HG02885 (cell line): ENCODE measurements at regions not wholly inside any gene's neighbourhood (a gene's known extent, or its start where the extent isn't known, plus 50 kb on each side); places are given as distances from the start of the nearest gene placed in this dataset.

Source experiments
- ATAC-seq: cut with Tn5 transposase; IDR thresholded peaks from one replicate; pipeline ENCODE4 v1.9.1; 2021; ENCODE audit warnings: mild to moderate bottlenecking; ENCODE audit not compliant: unreplicated experiment, poor library complexity

DNA sequence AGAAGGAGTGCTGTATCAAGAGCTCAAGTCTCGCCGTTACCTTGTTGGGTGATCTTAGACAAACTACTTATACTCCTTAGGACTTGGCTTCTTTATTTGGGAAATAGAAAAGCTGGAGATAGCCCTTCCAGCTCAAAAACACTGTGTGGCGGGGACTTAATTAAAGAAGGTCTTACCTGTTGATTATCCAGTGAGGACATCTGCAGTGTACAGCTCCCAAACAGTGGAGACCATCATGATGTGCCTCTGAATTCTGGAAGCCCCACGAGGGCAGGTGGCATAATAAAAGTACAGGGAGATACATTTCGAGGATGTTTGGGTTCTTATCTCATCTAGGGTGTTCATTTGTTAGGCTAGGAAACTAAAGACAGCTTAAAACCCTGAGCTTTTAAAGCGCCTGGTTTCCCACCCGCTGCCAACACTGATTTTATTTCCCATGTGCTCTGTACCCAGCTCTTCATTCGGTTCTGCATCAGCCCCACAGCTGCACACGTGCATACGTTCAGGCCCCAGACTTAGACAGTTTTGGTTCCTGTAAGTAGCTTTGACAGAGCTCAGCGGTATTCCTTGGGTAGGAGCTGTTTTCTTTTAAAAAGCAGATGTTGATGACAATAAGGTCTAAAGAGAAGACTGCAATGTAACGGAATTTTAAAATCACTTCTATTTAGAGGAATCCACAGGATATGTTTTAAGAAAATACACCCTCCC lies 80.5 kb upstream of the SIX2 start:
- ATAC-seq: no peak

DNA sequence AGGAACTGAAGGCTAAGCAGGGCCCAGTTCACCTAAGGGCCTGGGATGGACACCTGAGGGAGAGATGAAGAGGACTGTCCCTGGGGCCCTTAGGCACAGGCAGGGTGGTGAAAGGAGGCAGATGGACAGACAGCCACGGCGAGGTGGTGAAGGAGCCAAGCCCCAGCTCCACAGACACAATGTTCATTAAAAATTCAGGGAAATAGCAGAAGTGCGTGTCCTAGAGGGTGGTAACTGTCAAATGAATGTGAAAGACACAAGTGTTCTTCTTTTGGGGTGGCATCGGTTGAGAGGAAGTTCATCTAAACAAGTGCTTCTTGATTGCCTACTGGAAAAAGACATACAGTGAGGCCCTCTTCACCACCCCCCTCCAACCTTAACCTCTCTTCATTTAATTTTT lies 76.2 kb upstream of the SIX2 start:
- ATAC-seq: no peak

DNA sequence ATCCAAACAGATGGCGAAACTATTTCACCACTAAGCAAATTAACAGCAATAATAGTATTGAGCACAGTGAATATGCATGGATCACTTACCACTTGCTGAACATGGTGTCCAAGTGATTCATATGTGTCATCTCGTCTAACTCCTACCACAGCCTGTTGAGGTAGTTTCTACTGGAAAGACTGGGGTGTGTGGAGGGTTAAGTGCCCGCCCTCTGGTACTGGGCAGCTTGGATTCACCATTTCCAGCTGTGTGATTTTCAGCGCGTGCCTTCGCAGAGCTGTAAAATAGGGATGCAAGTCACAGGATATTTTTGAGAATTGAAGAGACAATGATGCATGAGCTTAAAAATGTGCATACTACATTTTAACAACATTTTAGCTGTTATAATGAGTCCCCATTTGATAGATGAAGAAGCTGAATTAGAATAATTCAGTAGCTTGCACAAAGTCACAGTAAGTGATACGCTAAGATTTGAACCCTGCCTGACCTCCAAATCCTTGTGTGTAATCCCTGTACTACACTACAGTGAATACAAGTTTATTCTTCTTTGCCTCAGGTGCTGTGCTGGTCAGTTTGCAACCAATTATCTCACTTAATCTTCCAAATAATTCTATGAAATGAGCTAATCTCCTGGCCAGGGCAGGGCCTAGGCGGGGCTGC lies 75.2 kb upstream of the SIX2 start:
- no peak for ATAC-seq

DNA sequence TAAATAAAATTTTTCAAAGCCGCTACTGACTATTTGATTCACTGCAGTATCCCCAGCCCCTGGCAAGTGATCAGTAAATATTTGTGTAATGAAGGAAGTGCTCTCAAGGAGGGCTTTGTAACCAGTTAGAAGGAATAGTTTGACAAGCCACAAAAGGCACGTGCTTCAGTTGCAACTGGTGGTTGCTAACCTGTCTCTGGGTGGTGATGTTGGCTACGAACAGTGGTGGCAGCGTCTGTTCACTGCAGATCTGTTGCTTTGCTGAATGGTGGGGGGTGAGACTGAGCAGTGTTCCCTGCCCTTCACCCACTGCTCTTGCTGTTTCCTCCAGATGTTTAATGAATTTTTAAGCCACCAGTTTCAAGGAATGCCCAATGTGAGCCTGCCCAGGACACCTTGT lies 73.9 kb upstream of the SIX2 start:
- no peak for ATAC-seq

DNA sequence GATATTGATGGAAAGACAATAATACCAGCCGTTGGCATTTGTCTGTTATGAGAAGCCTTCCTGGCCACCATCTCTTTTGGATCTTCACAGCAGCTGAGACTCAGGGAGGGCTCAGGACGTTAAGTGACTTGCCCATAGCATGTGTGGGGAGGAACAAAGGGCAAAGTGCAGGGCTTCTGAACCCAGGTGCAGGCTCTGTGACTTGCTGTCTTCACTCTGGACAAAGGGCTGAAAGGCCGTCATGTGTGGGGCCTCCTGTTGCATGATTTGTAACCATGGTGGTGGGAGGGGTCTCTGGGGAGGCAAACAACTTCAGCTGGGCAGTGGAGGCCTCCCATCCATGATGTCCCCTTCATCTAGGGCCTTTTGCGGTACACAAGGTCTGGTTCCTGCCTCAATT lies 65.5 kb upstream of the SIX2 start:
- ATAC-seq: no peak

DNA sequence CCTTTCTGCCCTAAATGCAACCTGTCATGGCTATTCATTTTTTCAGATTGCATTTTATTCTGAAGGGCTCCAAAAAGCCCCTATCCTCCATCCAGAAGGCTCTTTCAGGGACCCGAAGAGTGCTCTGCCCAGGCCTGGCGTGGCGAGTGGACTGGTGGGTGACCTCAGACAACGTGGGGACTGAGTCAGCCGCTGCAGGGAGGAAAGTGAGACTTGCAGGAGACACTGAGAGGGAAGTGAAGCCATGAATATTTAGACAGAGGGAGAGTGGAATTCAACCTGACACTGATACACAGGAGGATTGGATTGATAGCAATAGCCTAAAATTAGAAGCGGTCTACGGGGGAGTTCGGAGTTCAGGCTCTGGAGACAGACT lies 63.6 kb upstream of the SIX2 start:
- ATAC-seq: no peak

DNA sequence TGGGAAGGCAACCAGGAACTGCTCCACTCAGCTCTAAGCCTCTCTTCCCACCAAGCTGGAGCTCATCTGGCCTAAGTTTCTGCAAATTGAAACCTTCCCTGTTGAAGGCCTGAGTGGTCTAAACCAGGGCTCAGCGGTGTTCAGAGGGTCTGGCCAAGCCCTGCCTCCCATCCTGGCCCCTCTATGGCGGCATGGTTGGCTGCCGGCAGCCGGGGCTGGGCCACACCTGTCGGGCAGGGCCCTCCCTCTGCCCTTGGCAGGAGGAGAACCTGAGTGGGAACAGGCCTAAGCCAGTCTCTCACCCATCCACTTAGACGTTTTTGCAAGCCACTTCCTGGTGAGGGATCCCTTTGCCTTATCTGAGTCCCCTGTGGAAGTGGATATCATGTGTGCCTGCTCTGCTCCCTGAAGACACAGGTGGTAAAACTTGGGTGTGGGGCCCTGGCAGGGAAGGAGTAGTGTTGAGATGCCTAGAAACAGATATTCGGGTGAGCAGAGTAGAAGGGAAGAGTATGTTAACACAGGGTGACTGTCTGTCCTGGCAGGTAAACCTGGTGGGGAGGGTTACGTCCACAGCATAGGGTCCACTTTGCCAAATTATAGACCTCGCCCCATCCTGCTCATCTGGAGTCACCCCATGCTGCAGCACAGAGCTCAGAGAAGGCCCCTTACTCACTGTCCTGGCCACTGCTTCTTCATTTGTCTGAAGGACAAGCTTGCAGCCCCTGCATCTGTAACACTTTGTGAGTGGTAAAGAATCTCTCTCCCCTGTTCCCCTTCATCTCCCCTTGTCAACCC lies 63.0 kb upstream of the SIX2 start:
- ATAC-seq: no peak

DNA sequence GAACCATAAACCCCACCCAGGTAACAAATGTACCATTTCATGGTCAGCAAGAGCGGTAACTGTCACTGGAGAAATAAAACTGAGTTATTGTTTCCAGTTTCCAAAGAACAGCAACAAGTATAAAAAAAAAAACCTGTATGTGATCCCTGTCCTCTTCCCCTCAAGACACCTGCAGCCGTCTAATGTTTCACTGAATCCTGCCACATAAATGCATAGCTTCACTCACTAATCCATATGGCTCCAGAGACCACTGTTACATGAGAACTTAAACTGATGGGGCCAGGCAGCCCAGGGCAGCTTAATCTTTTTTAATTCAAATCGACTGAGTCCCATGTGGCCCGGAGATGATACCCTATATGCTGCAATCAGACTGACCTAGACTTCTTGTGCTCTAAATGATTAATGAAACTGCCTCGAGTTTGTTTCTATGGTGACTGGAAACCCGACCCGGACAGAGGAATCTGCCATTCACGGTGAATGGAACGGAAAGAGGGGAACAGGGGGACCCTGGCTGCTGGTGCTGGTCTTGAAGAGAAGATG lies 60.9 kb upstream of the SIX2 start:
- no peak for ATAC-seq

DNA sequence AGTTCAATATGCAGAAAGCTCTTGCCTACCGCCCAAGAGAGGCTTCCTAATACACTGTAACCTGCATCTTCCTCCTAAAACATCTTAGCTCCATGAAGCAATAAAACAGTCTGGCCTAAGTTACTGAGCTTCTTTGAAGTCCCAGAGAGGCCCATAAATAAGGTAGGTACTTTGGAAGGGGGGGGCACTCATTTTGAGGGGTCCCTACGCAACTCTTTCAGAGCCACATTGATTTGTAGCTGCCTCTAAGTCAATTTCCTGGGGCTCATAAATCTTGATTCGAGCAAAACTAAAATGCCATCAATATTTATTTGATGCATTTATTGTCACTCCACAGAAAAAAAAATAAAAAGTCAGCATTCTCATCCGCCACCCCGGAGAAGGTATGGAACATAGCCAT lies 60.4 kb upstream of the SIX2 start:
- no peak for ATAC-seq

DNA sequence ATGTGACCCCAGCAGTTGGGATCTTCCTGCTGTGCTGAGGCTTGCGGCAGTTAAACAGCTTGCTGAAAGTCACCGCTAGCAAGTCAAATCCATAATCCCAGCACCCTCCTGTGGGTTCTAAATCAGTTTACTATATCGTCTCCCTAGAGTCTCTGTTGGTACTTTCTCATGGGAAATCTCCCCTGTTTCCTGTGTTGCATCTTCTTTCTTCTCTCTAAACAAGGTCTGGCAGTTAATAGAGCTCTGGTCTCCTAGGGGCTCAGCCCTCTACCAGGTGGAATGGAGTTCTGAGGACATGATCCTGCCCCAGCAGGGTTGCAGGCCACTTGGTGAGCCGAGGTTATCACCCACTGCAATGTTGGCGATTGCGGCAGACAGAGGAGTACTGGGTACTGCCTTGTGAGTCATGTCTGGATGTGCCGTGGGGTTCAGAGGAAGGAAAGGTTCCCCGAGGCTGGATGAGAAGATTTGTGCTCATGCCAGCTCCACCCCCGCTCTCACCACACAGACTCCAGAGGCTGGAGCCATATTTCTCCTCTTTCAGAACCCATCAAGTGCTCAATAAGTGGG lies 59.4 kb upstream of the SIX2 start:
- no peak for ATAC-seq

DNA sequence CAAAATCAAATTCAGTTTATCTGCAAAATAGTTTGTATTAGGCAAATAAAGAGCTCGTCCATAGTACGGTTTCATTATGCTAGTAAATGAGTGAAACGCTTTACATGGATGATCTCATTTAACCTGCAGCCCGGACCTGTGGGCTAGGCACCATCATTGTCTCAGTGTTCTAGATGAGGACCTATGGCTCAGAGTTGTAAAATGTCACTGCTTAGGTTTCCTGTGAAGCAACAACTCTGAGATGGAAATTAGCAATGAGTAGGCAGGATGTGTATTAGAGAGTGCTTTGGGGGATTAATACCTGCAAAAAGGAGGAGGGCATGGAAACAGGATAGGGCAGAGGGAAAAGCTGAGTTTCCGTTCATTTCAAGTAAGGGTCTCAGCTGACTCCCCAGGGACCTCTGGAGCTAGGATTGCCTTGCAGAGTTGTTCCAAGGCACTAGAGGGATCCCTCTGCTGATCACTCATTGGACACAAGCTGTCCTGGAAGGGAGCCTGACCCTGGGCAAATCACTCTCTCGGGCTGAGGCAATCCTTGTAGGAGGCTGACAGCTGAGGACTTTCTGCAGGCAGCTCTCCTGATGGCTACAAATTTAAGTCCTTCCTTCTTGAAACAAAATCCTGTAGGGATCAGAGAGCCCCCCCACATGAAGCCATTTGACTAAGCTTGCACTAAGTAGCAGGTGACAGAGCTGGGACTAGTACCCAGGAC lies 58.8 kb upstream of the SIX2 start:
- ATAC-seq: no peak
